ENCODE measurements at regions not wholly inside any gene's neighbourhood (a gene's known extent, or its start where the extent isn't known, plus 50 kb on each side); places are given as distances from the start of the nearest gene placed in this dataset.
A peak's percentile ranks its signal among the peaks of the same experiment; 100 is the strongest.
"Not testable (repeated sequence)": the region's sequence is repeated elsewhere in the genome, so short reads cannot be mapped to it uniquely, and the experiment has no call there.

DNA sequence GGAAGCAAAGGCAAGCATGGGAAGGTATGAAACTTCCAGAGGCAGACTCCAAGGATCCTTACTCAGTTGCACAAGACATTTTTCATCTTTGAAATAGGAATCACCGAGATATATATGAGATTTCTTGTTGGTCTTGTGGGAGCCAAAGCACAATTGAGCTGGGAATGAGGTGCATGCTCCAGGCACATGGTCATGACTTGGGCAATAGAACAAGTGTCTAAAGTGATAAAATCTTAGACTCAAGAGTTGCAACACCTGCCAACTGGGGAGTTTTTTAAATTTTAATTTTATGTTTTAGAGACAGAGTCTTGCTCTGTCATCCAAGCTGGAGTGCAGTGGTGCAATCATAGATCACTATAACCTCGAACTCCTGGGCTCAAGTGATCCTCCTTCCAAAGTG lies 169.5 kb upstream of the ADCY1 start:
- DNase-seq, result no peak

DNA sequence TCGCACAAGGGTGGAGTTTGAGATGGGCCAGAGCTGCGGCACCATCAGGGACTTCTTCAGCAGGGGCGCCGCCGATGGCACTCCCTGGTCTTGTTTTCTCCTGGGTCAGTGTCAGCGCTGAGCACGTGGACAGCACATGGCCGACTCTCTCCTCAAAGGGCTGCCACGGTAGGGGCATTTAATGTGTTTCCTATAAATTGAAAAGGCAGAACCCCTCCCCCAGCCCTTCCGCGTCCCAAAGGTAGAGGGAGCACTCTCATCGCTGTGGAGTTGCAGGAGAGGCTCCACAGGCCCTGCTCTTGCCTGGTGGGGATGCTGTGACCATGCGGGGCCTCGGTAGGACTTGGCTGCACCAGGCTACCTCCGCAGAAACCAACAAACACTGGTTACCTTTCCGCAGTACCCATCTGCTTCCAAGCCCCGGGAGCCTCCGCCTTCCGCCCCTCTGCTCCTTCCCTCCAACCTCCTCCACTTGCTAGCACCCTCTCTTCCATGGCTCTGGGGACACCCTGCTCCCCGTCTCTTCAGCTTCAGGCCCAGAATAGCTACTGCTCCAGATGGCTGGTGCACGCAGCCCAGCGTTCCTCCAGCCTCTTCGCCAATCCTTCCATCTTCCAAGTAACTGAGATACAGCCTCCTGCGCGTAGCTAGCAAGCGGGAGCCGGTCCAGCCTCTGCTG lies 166.3 kb upstream of the ADCY1 start:
- DNase-seq, result no peak

DNA sequence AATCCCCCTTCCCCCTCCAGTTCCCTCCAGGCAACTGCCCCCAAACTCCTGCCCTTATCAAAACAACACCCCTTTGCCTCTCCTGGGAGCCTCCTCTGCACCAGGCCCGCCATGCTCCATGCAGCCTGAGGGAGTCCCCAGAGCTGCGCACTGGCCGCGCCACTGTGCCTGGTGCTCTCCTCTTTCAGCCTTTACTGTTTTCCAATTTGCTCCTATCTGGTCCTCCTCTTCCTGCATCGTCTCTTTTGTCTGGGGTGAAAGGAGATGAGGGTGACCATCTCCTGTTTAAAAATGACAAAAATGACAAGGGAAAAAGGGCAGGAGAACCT lies 165.8 kb upstream of the ADCY1 start:
- DNase-seq, result no peak

DNA sequence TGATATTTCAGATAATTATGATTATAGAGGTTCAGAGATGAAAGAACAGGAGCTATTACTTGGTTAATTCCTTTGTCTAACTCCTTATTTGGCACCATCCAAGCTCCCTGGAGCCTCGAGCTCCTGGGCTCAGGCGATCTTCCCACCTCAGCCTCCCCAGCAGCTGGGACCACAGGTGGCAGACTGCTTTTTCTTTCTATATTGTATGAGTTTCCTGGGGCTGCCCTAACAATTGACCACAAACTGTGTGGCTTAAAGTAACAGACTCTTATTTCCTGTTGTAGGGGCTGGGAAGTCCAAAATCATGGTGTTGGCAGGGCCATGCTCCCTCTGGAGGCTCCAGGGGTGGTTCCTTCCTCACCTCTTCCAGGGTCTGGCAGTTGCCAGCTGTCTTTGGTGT lies 163.3 kb upstream of the ADCY1 start:
- DNase-seq, result no peak

DNA sequence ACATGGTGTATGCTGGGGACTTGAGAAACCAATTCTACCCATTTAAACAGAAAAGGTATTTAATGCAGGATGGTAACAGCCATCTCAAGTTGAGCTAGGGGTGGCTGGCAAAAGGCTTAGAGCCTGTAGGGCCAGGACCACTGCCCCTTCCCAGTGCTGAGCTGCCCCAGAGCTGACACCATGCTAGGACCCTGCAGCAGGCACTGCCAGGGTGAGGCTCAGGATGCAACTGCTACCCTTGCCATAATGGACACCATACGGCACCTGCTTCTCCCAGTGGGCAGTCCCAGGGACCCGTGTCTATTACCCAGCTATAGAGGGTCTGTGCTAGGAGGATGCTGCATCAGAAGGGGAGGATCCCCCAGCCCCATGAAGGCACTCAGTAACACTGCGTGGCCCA lies 160.7 kb upstream of the ADCY1 start:
- DNase-seq, result no peak

DNA sequence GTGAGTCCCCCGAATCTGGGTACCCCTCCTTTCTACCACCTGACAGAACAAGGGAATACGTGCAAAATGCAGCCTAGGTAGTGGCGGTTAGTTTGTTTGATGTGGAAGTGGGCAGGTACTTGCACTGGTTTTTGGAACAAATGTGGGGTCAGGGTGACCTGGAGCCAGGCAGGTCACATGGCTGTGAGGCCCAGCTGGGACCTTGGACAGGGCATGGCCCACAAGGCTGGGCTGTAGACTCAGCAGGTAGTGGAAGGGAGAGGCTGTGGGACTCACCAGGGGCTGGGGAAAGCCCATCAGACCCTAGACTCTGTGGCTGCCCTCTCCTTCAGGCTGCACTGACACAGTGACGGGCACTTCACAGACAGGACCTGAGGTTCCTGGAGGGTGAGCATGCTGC lies 159.9 kb upstream of the ADCY1 start:
- no peak for DNase-seq

DNA sequence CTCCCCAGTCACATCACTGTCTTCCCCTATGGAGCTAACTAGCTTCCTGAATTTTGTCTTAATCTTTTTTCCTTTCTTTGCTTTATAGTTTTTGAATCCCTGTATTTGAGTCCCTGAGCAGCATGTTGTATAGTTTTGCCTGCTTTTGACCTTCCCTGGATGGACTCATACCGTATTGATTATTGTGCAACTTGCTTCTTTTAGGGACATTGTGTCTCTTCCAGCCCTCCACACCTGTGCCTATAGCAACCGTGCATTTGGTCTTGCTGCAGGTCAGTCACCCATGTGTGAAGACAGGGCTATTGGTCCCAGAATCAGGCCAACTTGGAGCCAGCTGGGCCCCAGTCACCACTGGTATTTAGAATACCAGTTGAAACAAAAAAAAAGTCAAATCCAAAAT lies 158.9 kb upstream of the ADCY1 start:
- no peak for DNase-seq

DNA sequence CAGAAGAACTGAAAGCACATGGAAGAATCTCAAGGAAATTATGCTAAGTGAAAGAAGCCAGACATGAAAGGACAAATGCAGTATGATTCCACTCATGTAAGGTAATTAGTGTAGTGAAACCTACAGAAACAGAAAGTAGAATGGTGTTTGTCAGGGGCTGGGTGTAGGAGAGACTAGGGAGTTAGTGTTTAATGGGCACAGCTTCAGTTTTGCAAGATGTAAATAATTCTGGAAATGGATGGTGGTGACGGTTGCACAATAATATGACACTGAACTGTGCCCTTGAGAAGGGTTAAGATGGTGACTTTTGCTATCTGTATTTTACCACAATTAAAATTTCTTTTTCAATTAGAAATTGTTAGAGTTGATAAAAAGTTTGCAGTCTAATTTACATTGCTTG lies 157.3 kb upstream of the ADCY1 start:
- no peak for DNase-seq

DNA sequence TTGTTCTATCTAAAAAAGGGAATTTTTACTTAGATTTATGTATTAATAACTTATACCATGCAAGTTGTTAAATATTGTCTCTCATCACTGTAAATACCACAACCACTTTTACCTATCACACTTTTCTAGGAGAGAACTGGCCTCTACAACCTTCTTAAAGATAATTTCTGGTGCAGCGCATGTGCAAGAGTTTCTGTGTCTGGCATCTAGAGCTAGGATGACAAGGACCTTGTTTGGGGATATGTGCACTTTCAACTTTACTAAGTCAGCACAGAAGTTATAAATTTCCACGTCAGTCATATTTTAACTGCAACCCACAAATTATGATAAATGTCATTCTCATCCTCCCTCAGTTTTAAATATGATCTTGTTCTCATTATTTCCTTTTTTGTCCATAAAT lies 156.9 kb upstream of the ADCY1 start:
- DNase-seq, result no peak

DNA sequence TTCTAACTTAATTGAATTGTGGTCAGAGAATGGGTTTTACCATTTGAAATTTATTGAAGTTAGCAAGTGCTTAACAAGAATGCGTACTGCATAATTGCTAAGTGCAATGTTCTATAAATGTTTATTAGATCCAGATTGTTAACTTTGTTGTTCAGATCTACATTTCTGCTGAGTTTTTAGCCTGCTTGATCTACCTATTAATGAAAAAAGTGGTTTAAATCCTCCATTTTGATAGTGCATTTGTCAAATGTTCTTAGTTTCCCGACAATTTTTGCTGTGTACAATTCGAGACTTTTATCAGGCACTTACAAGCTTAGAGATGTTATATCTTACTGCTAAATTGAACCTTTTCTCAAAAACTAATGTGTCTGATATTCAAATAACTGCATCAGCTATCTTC lies 156.4 kb upstream of the ADCY1 start:
- DNase-seq, result no peak

DNA sequence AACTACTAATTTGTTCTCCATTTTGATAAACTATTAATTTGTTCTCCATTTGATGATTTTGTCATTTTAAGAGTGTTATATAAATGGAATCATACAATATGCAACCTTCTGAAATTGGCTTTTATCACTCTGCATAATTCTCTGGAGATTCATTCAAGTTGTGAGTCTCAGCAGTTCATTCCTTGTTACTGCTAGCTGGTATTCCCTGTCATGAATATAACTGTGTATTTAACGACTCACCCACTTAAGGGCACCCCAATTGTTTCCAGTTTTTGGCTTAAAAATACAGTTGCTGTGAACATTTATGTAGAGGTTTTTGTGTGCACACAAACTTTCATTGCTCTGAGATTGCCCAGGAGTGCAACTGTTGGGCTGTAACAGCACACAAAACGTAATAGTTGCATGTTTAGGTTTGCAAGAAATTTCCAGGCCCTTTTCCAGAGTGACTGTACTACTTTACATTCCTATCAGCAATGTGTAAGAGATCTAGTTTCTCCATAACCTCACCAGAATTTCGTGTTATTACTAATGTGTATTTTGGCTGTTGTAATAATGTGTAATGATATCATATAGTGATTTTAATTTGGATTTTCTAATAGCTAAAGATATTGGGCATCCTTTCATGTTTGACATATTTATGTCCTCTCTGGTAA lies 153.2 kb upstream of the ADCY1 start:
- DNase-seq, result peak; percentile 77 to 89 (median 80)

DNA sequence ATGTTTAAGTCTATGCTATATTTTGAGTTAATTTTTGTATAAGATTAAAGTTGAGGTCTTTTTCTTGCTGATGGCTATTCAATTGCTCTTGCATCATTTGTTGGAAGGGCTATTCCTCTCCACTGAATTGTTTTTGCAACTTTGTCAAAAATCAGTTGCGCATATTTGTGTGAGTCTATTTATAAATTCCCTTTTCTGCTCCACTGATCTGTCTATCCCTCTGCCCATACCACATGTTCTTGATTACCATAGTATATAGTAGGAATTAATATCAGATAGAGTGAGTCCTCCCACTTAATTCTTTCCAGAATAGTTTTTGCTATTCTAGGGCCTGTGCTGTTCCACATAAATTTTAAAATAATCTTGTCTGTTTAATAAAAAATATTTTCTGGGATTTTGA lies 152.4 kb upstream of the ADCY1 start:
- DNase-seq, result peak; percentile 68 to 81 (median 71)

DNA sequence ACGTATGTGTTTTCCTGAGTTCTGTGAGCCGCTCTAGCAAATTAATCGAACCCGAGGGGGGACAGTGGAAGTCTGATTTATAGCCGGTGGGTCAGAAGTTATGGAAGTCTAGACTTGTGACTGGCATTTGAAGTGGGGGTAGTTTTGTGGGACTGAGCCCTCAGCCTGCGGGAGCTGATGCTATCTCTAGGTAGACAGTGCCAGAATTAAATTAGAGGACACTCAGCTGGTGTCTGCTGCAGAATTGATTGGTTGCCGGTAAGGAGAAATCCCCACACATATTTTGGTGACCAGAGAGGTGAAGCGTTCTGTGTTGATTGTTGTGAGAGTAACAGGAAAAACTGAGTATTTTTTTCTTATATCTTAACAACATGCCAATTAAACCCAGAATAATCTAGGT lies 143.8 kb upstream of the ADCY1 start:
- DNase-seq, result no peak

DNA sequence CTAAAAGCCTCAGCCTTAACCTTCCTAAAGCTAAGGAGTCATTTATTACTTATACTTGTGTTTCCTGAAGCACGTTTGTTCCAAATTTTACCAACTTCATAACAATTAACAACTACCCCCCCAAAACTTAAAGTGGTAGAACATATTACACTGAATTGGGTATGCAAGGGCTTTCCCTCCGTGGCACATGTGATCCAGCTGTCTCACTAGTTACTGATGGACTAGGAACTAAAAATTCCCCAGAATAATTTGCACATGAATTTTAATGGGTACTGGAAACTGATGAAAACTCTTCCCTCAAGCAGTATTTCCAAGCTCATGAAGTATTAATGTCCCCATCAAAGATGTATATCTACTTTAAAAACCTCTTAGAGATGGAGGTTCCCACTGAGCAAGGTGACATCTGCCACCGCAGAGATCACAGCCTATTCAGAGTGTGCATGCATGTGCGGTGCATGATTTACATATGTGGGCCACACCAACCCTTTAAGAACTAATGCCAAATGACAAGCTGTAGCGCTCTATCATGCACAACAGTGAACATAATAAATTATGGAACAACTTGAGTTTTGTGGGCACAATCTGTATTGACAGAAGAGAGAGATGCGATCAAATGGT lies 139.9 kb upstream of the ADCY1 start:
- DNase-seq, result no peak

DNA sequence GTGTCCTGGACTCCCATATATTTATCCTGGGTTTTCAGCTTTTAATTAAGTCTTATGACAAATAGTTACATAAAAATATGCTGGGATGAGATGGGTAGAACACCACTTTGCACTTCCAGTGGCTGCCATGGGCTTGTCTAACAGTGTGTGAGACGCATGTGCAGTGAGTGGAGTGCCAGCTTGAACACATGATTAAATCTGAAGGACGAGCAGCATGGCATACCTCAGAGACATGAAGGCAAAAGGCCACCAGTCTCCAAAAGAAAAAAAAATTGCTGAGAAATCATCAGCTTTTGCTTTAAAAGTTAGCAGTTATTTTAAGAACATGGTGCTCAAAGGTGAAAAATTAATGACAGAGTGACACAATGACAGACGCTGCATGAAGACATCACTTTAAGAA lies 139.0 kb upstream of the ADCY1 start:
- DNase-seq, result no peak

DNA sequence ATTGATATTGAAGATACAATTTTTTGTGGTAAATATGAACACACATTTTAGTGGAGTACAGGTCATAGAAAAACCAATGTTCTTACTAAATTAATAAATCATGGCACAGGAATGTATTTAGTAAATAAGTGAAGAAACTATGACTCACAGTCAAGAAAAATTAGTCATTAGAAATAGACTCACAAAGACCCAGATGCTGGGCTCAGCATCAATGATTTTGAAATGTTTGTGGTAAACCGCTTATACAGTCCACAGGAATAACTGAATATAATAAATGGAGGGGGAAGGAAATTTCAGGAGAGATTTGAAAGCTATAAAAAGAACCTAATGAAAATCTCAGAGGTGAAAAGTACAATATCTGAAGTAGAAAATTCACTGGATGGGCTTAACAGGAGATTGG lies 138.3 kb upstream of the ADCY1 start:
- peak in 1 of 3 donors; percentile 78 for DNase-seq

DNA sequence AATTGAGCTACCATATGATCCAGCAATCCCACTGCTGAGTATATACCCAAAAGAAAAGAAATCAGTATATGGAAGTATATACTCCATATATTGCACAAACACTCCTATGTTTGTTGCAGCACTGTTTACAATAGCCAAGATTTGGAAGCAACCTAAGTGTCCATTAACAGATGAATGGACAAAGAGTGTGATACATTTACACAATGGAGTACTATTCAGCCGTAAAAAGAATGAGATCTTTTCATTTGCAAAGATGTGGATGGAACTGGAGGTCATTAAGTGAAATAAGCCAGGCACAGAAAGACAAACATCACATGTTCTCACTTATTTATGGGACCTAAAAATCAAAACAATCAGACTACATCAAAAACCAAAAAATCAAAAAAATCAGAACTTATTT lies 133.4 kb upstream of the ADCY1 start:
- DNase-seq, result not testable (repeated sequence)

DNA sequence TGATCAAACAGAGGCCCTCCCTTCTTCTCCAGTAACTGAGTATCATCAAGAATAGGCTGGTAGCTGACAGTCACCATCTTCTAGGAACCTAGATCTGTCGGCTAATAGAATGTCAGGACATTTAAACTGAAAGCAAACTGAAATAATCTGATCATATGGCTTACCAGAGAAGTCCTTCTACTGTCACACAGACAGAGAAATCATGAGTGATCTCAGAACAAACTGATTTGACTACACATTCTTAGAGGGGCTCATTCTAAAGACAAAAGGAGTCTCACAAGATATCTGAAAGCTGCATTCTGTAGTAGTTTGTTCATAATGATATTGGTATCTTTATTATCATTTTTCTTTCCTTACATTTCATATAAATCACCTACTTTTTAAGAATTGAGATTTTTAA lies 130.9 kb upstream of the ADCY1 start:
- DNase-seq, result no peak

DNA sequence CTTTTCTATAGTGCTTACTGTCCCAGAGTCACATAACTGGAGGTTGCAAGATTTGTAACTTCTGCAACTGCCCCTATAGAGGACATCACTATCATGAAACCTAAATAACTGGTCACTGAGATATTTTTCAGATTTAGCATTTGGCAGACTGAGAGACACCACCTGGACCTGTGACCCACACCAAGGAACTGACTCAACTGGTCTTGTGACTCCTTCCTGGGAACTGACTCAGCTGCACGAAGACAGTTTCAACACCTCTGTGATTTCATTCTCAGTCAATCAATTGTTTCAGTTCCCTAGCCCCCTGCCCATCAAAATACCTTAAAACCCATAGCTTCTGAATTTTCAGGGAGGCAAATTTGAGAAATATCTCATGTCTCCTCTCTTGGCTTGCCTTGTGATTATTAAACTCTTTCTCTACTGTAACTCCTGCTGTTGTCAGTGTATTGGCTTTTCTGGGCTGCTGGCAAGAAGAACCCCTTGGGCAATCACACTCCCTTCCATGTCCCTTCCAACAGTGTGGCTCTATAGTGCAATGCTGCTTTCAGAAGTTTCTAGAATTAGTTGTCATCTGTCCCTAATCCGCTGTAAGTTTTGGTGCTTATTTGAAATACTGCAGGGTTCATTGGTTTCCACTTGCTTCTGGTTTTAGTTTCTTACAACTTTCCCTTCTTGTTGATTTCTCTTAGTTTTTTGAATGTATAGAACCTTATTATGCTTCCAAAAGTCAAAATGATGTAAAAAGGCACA lies 127.8 kb upstream of the ADCY1 start:
- no peak for DNase-seq

DNA sequence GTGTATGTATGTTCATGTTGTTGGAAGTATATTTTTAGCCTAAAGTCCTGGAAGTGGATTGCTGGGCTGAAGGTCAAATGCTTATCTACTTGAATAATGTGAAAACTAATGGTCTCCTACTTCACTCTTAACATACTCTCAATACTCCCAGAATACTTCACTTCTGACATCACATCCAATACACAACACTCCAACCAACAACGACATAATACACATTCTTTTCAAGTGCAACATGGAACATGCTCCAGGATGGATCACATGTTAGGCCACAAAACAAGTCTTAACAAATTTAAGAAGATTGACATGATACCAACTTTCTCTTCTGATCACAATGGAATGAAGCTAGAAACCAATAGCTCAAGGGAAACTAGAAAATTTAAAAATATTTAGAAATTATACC lies 126.9 kb upstream of the ADCY1 start:
- no peak for DNase-seq

DNA sequence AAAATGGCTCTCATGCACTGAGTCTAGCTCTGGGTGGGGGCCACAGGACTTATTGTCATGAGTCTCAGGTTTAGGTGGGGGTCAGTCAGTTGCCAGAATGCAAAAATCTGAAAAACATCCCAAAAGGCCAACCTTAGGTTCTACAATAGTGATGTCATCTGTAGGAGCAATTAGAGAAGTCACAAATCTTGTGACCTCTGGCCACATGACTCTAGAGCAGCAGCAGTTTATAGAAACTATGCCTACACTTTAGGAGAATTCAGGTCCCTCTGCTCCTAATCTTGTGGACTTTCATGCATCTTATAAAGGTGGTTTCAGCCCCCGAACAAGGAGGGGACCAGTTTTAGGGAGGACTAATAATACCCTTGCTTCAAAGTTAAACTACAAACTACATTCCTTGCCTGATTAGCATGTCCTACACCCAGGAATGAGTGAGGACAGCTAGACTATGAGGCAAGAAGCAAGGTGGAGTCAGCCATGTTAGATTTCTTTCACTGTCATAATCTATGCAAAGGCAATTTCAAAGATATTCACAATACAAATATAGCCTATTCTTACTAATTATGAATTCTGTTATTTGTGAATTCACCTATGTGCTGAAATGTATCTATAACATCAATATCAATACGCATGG lies 123.5 kb upstream of the ADCY1 start:
- DNase-seq, result no peak

DNA sequence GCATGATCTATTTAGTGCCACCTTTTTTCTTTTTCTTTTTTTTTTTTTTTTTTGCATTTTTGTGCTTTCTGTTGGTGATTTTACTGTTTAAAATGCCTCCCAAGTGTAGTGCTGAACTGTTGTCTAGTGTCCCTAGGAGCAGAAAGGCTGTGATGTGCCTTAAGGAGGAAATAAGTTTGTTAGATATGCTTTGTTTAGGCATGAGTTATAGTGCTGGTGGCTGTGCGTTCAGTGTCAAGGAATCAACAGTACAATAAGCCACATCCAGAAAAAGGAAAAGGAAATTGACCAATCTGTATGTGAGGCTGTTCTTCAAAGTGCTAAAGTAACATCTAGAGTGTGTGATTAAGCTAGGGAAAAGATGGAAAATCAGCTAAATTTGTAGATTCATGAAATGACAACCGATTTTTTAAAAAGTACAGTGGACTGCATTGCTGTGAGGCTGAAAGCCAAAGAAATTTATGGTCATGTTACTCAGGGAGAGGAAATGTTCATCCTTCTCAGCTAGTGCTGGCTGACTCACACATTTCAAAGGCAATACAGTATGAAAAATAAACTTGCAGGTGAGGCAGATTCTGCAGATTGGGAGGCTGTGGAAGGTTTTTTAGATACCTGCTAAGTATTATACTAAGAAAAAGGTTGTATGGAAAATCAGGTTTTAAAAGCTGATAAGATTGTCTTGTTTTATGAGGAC lies 122.7 kb upstream of the ADCY1 start:
- DNase-seq, result no peak

Measured in muscle of back (tissue), 3 donors.